ENCODE measurements at regions not wholly inside any gene's neighbourhood (a gene's known extent, or its start where the extent isn't known, plus 50 kb on each side); places are given as distances from the start of the nearest gene placed in this dataset.
"Not testable (repeated sequence)": the region's sequence is repeated elsewhere in the genome, so short reads cannot be mapped to it uniquely, and the experiment has no call there.

DNA sequence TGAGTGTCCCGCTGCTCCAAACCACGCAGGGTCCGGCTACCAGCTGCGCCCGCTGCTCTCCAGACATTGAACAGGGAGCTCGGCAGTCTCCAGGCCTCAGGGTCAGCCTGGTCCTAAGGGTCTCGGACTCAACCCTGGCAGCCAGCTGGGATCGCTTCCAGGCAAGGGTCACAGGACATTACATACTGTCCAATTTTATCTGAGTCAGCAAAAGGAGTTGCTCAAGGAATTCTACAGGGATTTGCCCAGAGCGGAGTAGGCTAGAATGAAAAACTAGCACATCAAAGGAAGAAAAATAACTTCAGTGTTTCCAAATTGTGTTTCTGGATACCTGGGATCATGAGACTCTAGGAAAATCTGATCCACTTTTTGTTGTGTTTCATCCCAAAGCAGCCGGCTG is 112.2 kb upstream of the METTL14 start:
- POLR2A ChIA-PET; intact Hi-C loops (cut with DNase I, micrococcal nuclease); H3K27me3 Mint-ChIP-seq; H3K9me3 Mint-ChIP-seq (ENCODE audit: low read depth); H3K4me3 Mint-ChIP-seq; H3K27ac Mint-ChIP-seq; ATAC-seq; H3K36me3 Mint-ChIP-seq (ENCODE audit: low read depth); CTCF ChIA-PET; DNase-seq; H3K4me1 Mint-ChIP-seq: not testable (repeated sequence)

DNA sequence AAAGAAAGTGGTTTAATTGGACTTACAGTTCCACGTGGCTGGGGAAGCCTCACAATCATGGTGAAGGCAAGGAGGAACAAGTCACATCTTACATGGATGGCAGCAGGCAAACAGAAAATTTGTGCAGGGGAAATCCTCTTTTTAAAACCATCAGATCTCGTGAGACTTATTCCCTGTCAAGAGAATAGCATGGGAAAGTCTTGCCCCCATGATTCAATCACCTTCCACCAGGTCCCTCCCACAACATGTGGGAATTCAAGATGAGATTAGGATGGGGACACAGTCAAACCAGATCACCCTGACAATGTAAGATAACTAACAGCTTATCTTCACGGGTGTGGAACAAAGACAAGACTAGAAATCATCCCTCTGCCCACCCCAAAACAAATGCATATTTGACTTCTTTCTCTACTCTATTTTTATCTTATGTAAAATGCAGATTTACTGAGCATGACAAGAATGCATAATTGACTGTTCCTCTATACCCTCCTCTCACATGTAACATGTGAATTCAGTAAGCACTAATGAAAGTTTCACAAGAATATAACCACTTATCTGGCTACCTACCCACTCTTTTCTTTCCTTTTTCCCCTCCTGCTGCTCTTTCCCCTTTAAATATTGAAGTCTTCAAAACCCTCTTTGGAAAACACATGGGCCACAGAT is 110.8 kb upstream of the METTL14 start:
- H3K36me3 Mint-ChIP-seq (ENCODE audit: low read depth); H3K4me3 Mint-ChIP-seq; DNase-seq; CTCF ChIA-PET; H3K27ac Mint-ChIP-seq; H3K4me1 Mint-ChIP-seq; H3K9me3 Mint-ChIP-seq (ENCODE audit: low read depth); ATAC-seq; POLR2A ChIA-PET; H3K27me3 Mint-ChIP-seq; intact Hi-C loops (cut with DNase I, micrococcal nuclease): not testable (repeated sequence)

- H3K27me3 Mint-ChIP-seq; POLR2A ChIA-PET; DNase-seq; H3K9me3 Mint-ChIP-seq (ENCODE audit: low read depth); H3K36me3 Mint-ChIP-seq (ENCODE audit: low read depth); intact Hi-C loops (cut with DNase I, micrococcal nuclease); ATAC-seq; H3K4me1 Mint-ChIP-seq; CTCF ChIA-PET; H3K4me3 Mint-ChIP-seq; H3K27ac Mint-ChIP-seq: not testable (repeated sequence)
These were observed 110.1 kb upstream of the METTL14 start for GRCh38 chr4:118575057-118575456.

GRCh38 chr4:118575726-118576125 is 109.5 kb upstream of the METTL14 start:
- POLR2A ChIA-PET; H3K4me3 Mint-ChIP-seq; H3K4me1 Mint-ChIP-seq; CTCF ChIA-PET; H3K27me3 Mint-ChIP-seq; H3K27ac Mint-ChIP-seq; DNase-seq; intact Hi-C loops (cut with DNase I, micrococcal nuclease); ATAC-seq; H3K36me3 Mint-ChIP-seq (ENCODE audit: low read depth); H3K9me3 Mint-ChIP-seq (ENCODE audit: low read depth): not testable (repeated sequence)

- H3K4me3 Mint-ChIP-seq; POLR2A ChIA-PET; H3K27ac Mint-ChIP-seq; intact Hi-C loops (cut with DNase I, micrococcal nuclease); H3K36me3 Mint-ChIP-seq (ENCODE audit: low read depth); ATAC-seq; H3K9me3 Mint-ChIP-seq (ENCODE audit: low read depth); H3K4me1 Mint-ChIP-seq; CTCF ChIA-PET; DNase-seq; H3K27me3 Mint-ChIP-seq: not testable (repeated sequence)
These were observed 108.4 kb upstream of the METTL14 start for GRCh38 chr4:118576709-118577219.

GRCh38 chr4:118585015-118585414 is 100.2 kb upstream of the METTL14 start:
- H3K4me3 Mint-ChIP-seq = no peak overlapping the region

GRCh38 chr4:118586357-118586790 is 98.8 kb upstream of the METTL14 start:
- H3K36me3 Mint-ChIP-seq (ENCODE audit: low read depth) = no peaks in the 10 kb centered on the region
- peaks cover 9% of the 10 kb centered on the region for H3K4me1 Mint-ChIP-seq
- no peak for ATAC-seq
- H3K9me3 Mint-ChIP-seq (ENCODE audit: low read depth) = no peaks in the 10 kb centered on the region
- no peak overlapping the region for H3K4me3 Mint-ChIP-seq
- H3K27ac Mint-ChIP-seq = no peak overlapping the region
- ChIA-PET CTCF (no interaction called here), POLR2A (no interaction called here)
- DNase-seq = no peak
- intact Hi-C loops (cut with DNase I, micrococcal nuclease) = no loop called here
- H3K27me3 Mint-ChIP-seq = peaks cover 16% of the 10 kb centered on the region

More at GRCh38 chr4:118585015-118585414, 100.2 kb upstream of the METTL14 start:
- ATAC-seq (peak; percentile 39), DNase-seq (no peak)
- Mint-ChIP-seq H3K9me3 (ENCODE audit: low read depth) (no peaks in the 10 kb centered on the region), H3K27ac (no peak overlapping the region), H3K27me3 (peaks cover 19% of the 10 kb centered on the region), H3K36me3 (ENCODE audit: low read depth) (no peaks in the 10 kb centered on the region), H3K4me1 (peaks cover 3% of the 10 kb centered on the region)
- ChIA-PET CTCF (no interaction called here), POLR2A (no interaction called here)
- intact Hi-C loops (cut with DNase I, micrococcal nuclease) = no loop called here

- DNase-seq = no peak
- Mint-ChIP-seq H3K27me3 (peaks cover 14% of the 10 kb centered on the region), H3K27ac (no peak overlapping the region), H3K4me3 (no peak overlapping the region), H3K36me3 (ENCODE audit: low read depth) (peaks cover 4% of the 10 kb centered on the region), H3K4me1 (peaks cover 12% of the 10 kb centered on the region), H3K9me3 (ENCODE audit: low read depth) (no peaks in the 10 kb centered on the region)
- ChIA-PET POLR2A (no interaction called here), CTCF (no interaction called here)
- intact Hi-C loops (cut with DNase I, micrococcal nuclease) = no loop called here
- ATAC-seq = no peak
These were observed 97.9 kb upstream of the METTL14 start for GRCh38 chr4:118587116-118587831.

GRCh38 chr4:118587946-118588345 is 97.2 kb upstream of the METTL14 start:
- peaks cover 14% of the 10 kb centered on the region for H3K27me3 Mint-ChIP-seq
- no peak overlapping the region for H3K4me3 Mint-ChIP-seq
- intact Hi-C loops (cut with DNase I, micrococcal nuclease) = no loop called here
- no peak overlapping the region for H3K27ac Mint-ChIP-seq
- POLR2A ChIA-PET = no interaction called here
- CTCF ChIA-PET = no interaction called here
- ATAC-seq = no peak
- no peaks in the 10 kb centered on the region for H3K9me3 Mint-ChIP-seq (ENCODE audit: low read depth)
- peaks cover 12% of the 10 kb centered on the region for H3K4me1 Mint-ChIP-seq
- DNase-seq = no peak
- H3K36me3 Mint-ChIP-seq (ENCODE audit: low read depth) = peaks cover 4% of the 10 kb centered on the region

GRCh38 chr4:118589471-118590055 is 95.6 kb upstream of the METTL14 start:
- intact Hi-C loops (cut with DNase I, micrococcal nuclease) = loop anchor here in 1 of 2 experiments (5.0 kb wide), 2 partner anchors 263 to 863 kb away; no protein-coding TSS in a partner anchor
- no peak for DNase-seq
- H3K27ac Mint-ChIP-seq = no peak overlapping the region
- ATAC-seq = no peak
- ChIA-PET POLR2A (no interaction called here), CTCF (no interaction called here)
- H3K36me3 Mint-ChIP-seq (ENCODE audit: low read depth) = peaks cover 4% of the 10 kb centered on the region
- peaks cover 12% of the 10 kb centered on the region for H3K4me1 Mint-ChIP-seq
- H3K4me3 Mint-ChIP-seq = no peak overlapping the region
- no peaks in the 10 kb centered on the region for H3K9me3 Mint-ChIP-seq (ENCODE audit: low read depth)
- peaks cover 8% of the 10 kb centered on the region for H3K27me3 Mint-ChIP-seq

DNA sequence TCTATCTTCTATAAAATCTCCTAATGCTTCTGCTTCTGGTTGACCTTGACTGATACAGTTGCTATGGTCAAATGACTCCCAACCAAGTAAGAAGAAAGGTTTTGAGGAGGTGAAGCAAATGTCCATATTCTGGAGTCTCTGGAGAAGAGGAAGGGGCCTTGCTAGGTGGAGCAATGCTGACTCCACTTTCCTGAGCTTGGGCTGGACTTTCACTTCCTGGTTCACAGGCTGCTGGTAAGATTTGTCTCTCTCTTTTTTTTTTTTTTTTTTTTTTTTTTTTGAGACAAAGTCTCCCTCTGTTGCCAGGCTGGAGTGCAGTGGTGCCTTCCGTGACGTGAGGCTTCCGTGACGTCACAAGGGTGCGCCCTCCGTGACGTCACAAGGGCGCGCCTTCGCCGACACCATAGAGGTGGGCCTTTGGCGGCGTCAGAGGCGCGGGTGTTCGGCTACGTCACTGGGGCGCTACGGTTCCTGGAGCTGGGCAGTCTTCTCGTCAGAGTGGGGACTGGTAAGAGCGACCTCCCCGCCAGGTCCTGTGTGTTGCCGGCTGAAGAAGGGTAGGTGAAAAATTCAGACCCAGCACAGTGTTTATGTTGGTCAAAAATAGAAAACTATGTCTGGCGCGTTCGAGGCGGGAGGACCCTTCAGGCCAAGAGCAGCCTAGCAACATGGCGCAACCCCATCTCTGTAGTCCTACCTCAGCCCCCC is 93.7 kb upstream of the METTL14 start:
- DNase-seq (peak; percentile 95), ATAC-seq (peak; percentile 99)
- POLR2A ChIA-PET; H3K36me3 Mint-ChIP-seq (ENCODE audit: low read depth); H3K27me3 Mint-ChIP-seq; H3K9me3 Mint-ChIP-seq (ENCODE audit: low read depth); H3K4me1 Mint-ChIP-seq: not testable (repeated sequence)
- intact Hi-C loops (cut with DNase I, micrococcal nuclease) = loop anchor here in 1 of 2 experiments (1.0 to 5.0 kb wide), 5 partner anchors 94 to 861 kb away; partner anchors contain the start of gene METTL14
- CTCF ChIA-PET = interaction anchor here (0.6 to 0.7 kb wide), 2 partner anchors 240 to 1322 kb away, joined by 3 read pairs; no protein-coding TSS in a partner anchor
- Mint-ChIP-seq H3K27ac (peak overlapping the region; percentile 98), H3K4me3 (peak overlapping the region; percentile 93)

All from activated CD4-positive, alpha-beta T cell treated with anti-CD3 and anti-CD28 coated beads for 36 hours (primary cell).